ENCODE measurements at regions not wholly inside any gene's neighbourhood (a gene's known extent, or its start where the extent isn't known, plus 50 kb on each side); places are given as distances from the start of the nearest gene placed in this dataset.

DNA sequence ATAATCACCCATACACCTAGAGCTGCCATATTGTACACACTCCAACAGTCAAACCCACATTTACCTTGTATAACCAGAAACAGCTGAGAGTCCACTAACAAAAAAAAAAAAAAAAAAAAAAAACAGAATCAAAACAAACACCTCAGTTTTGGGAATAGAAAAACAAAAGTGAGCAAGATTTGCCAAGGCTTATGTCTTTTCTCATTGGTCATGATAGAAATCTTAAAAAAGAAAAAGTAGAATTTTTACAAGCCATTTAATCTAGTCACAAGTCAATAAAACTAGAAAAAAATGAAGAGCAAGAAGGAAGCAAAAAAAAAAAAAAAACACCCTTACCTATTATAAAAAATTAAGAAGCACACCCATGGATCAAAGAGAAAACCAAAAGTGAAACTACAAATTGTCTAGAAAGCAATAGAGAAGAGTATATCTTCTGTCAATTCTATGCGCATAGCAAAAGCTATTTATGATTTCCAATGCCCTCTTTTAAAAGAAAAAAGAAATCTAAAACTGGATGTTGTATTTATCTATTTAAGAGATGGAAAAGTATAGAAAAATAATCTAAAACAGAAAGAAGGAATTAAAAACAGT is 113.2 kb upstream of the GALNT2 start:
- DNase-seq (ENCODE audit: low spot score) (no peak), ATAC-seq (ENCODE audit: low read depth) (no peak)
- H3K4me1 ChIP-seq (ENCODE audit: insufficient read depth, poor library complexity, severe bottlenecking): no peaks in the 10 kb centered on the region
- H3K4me3 ChIP-seq (ENCODE audit: severe bottlenecking): no peak overlapping the region
- TF ChIP-seq, protein P1, sequence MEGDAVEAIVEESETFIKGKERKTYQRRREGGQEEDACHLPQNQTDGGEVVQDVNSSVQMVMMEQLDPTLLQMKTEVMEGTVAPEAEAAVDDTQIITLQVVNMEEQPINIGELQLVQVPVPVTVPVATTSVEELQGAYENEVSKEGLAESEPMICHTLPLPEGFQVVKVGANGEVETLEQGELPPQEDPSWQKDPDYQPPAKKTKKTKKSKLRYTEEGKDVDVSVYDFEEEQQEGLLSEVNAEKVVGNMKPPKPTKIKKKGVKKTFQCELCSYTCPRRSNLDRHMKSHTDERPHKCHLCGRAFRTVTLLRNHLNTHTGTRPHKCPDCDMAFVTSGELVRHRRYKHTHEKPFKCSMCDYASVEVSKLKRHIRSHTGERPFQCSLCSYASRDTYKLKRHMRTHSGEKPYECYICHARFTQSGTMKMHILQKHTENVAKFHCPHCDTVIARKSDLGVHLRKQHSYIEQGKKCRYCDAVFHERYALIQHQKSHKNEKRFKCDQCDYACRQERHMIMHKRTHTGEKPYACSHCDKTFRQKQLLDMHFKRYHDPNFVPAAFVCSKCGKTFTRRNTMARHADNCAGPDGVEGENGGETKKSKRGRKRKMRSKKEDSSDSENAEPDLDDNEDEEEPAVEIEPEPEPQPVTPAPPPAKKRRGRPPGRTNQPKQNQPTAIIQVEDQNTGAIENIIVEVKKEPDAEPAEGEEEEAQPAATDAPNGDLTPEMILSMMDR (IDR thresholded peaks at IDR 0.05; ENCODE audit: poor library complexity, severe bottlenecking): no peak
- no peak overlapping the region for H3K27ac ChIP-seq (ENCODE audit: poor library complexity, severe bottlenecking)
- no peaks in the 10 kb centered on the region for H3K36me3 ChIP-seq (ENCODE audit: low read depth)
- no peaks in the 10 kb centered on the region for H3K9me3 ChIP-seq (ENCODE audit: severe bottlenecking)
- no peaks in the 10 kb centered on the region for H3K27me3 ChIP-seq (ENCODE audit: insufficient read depth, poor library complexity, severe bottlenecking)

DNA sequence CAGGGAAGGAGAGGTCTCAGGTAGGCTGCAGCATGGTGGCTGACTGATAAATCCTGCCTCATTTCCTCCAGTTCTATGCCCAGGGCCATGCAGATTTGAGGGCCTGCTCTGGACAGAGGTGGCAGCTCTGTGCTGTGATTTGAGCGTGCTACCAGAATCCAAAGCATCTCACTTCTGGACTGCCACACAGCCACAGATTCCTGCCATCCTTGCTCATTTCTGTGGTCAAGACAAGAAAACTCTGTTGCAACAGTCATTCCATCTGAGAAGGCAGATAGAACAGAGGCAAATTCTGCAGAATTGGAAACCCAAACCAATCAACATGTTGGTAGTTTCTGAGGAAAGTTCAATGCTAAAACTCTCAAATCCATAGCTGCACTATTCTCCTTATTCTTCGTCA is 102.8 kb upstream of the GALNT2 start:
- TF ChIP-seq, protein P1 (IDR thresholded peaks at IDR 0.05; ENCODE audit: poor library complexity, severe bottlenecking): no peak
- DNase-seq (ENCODE audit: low spot score) (no peak), ATAC-seq (ENCODE audit: low read depth) (no peak)
- Histone ChIP-seq H3K27me3 (ENCODE audit: insufficient read depth, poor library complexity, severe bottlenecking) (no peaks in the 10 kb centered on the region), H3K4me1 (ENCODE audit: insufficient read depth, poor library complexity, severe bottlenecking) (no peaks in the 10 kb centered on the region), H3K4me3 (ENCODE audit: severe bottlenecking) (no peak overlapping the region), H3K36me3 (ENCODE audit: low read depth) (no peaks in the 10 kb centered on the region), H3K9me3 (ENCODE audit: severe bottlenecking) (no peaks in the 10 kb centered on the region), H3K27ac (ENCODE audit: poor library complexity, severe bottlenecking) (no peak overlapping the region)

DNA sequence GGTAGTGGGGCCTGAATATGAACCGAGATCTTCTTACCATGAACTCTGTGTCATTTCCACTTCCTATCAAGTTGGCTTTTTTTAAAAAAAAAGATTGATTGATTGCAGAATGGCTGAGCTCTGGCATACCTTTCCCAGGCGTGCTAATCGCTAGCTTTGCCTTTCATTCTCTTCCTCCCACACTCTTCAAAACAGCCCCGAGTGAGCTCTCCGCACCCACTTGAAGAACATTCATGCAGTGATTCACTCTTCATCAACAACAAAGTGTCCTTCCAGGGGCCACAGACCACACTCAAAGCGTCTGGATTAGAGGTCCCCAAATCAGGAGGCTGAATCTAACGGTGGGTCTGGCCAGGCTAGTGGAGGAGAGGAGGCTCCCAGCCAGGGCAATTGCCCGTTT is 96.3 kb upstream of the GALNT2 start:
- ATAC-seq (ENCODE audit: low read depth) (no peak), DNase-seq (ENCODE audit: low spot score) (no peak)
- no peaks in the 10 kb centered on the region for H3K36me3 ChIP-seq (ENCODE audit: low read depth)
- H3K9me3 ChIP-seq (ENCODE audit: severe bottlenecking): no peaks in the 10 kb centered on the region
- TF ChIP-seq, protein P1 (IDR thresholded peaks at IDR 0.05; ENCODE audit: poor library complexity, severe bottlenecking): no peak
- no peaks in the 10 kb centered on the region for H3K4me1 ChIP-seq (ENCODE audit: insufficient read depth, poor library complexity, severe bottlenecking)
- H3K4me3 ChIP-seq (ENCODE audit: severe bottlenecking): no peak overlapping the region
- H3K27ac ChIP-seq (ENCODE audit: poor library complexity, severe bottlenecking): no peak overlapping the region
- H3K27me3 ChIP-seq (ENCODE audit: insufficient read depth, poor library complexity, severe bottlenecking): no peaks in the 10 kb centered on the region

- TF ChIP-seq, protein P1 (IDR thresholded peaks at IDR 0.05; ENCODE audit: poor library complexity, severe bottlenecking): no peak
- ATAC-seq (ENCODE audit: low read depth) (no peak), DNase-seq (ENCODE audit: low spot score) (no peak)
- no peaks in the 10 kb centered on the region for H3K9me3 ChIP-seq (ENCODE audit: severe bottlenecking)
- no peaks in the 10 kb centered on the region for H3K36me3 ChIP-seq (ENCODE audit: low read depth)
- H3K27ac ChIP-seq (ENCODE audit: poor library complexity, severe bottlenecking): no peak overlapping the region
- no peak overlapping the region for H3K4me3 ChIP-seq (ENCODE audit: severe bottlenecking)
- H3K4me1 ChIP-seq (ENCODE audit: insufficient read depth, poor library complexity, severe bottlenecking): no peaks in the 10 kb centered on the region
- no peaks in the 10 kb centered on the region for H3K27me3 ChIP-seq (ENCODE audit: insufficient read depth, poor library complexity, severe bottlenecking)
Measured at GRCh38 chr1:229971141-229971540, 95.9 kb upstream of the GALNT2 start.

GRCh38 chr1:229972600-229973296 is 94.3 kb upstream of the GALNT2 start:
- TF ChIP-seq, protein P1 (IDR thresholded peaks at IDR 0.05; ENCODE audit: poor library complexity, severe bottlenecking): no peak
- Histone ChIP-seq H3K36me3 (ENCODE audit: low read depth) (no peaks in the 10 kb centered on the region), H3K27ac (ENCODE audit: poor library complexity, severe bottlenecking) (no peak overlapping the region), H3K4me1 (ENCODE audit: insufficient read depth, poor library complexity, severe bottlenecking) (no peaks in the 10 kb centered on the region), H3K9me3 (ENCODE audit: severe bottlenecking) (no peaks in the 10 kb centered on the region), H3K27me3 (ENCODE audit: insufficient read depth, poor library complexity, severe bottlenecking) (no peaks in the 10 kb centered on the region), H3K4me3 (ENCODE audit: severe bottlenecking) (no peak overlapping the region)
- ATAC-seq (ENCODE audit: low read depth) (no peak), DNase-seq (ENCODE audit: low spot score) (no peak)
